GM13977 (cell line): ENCODE measurements at regions not wholly inside any gene's neighbourhood (a gene's known extent, or its start where the extent isn't known, plus 50 kb on each side); places are given as distances from the start of the nearest gene placed in this dataset.

Source experiments
- DNase-seq: peaks from one replicate; pipeline ENCODE4 v3.0.0; 2012; ENCODE audit warnings: low spot score
- CTCF ChIP-seq: IDR thresholded peaks from 2 replicates; pipeline ENCODE4 v1.5.1; 2012; ENCODE audit warnings: mild to moderate bottlenecking, control low read depth; ENCODE audit not compliant: insufficient read depth; ENCODE audit errors: extremely low read depth, missing control alignments
- in situ Hi-C: fragments of 300-500 bp; cut with MboI; formaldehyde crosslinking; loops from one replicate; pipeline ENCODE4 v1.12.0; 2022; ENCODE audit warnings: low sequenced_read_pairs, low pct_unique_long_range_greater_than_20kb, mixed read lengths, inconsistent platforms; ENCODE audit not compliant: unreplicated experiment

- no peak for DNase-seq
- in situ Hi-C loops: no loop called here
- TF ChIP-seq CTCF: no peak
Measured at GRCh38 chr13:107716741-107717140, 498.6 kb downstream of the LIG4 start.

GRCh38 chr13:107716241-107716640, 499.1 kb downstream of the LIG4 start:
- TF ChIP-seq CTCF: no peak
- no peak for DNase-seq
- in situ Hi-C loops: no loop called here

- in situ Hi-C loops: no loop called here
- no peak for DNase-seq
- TF ChIP-seq CTCF: no peak
Measured at GRCh38 chr13:107715496-107715895, 499.8 kb downstream of the LIG4 start.

- in situ Hi-C loops: no loop called here
- no peak for TF ChIP-seq CTCF
- no peak for DNase-seq
Measured at GRCh38 chr13:107713314-107713713, 502.0 kb downstream of the LIG4 start.

GRCh38 chr13:107712145-107712860, 503.0 kb downstream of the LIG4 start:
- DNase-seq: no peak
- TF ChIP-seq CTCF: no peak
- in situ Hi-C loops: no loop called here

- no peak for TF ChIP-seq CTCF
- DNase-seq: no peak
- in situ Hi-C loops: no loop called here
Measured at GRCh38 chr13:107690181-107690580, 525.2 kb downstream of the LIG4 start.
